Activated CD8-positive, alpha-beta T cell treated with anti-CD3 and anti-CD28 coated beads for 36 hours (primary cell): ENCODE measurements at regions not wholly inside any gene's neighbourhood (a gene's known extent, or its start where the extent isn't known, plus 50 kb on each side); places are given as distances from the start of the nearest gene placed in this dataset.

Experiments
- ATAC-seq: fragments of 200-7000 bp; cut with Tn5 transposase; one replicate; pipeline ENCODE4 v1.10.0; 2021; ENCODE audit warnings: mild to moderate bottlenecking, moderate library complexity
- CTCF ChIA-PET: fragments of 350-600 bp; sonication (Branson Sonifier 250); formaldehyde crosslinking; loops from one replicate; lab custom pipeline; 2021; ENCODE audit warnings: antibody characterized with exemption; lab: Charles Lee
- POLR2A ChIA-PET: fragments of 350-600 bp; sonication (Branson Sonifier 250); formaldehyde crosslinking; loops from one replicate; lab custom pipeline; 2021; ENCODE audit warnings: antibody characterized with exemption; lab: Charles Lee
- DNase-seq: peaks from one replicate; pipeline ENCODE4 v3.0.0-alpha.2; 2020
- H3K27ac Mint-ChIP-seq: one replicate; pipeline ENCODE4 v1.8.0; 2021; ENCODE audit warnings: mild to moderate bottlenecking, mixed read lengths
- H3K27me3 Mint-ChIP-seq: one replicate; pipeline ENCODE4 v1.8.0; 2021; ENCODE audit warnings: mixed read lengths
- H3K36me3 Mint-ChIP-seq: one replicate; pipeline ENCODE4 v1.8.0; 2021; ENCODE audit warnings: low read depth, mixed read lengths
- H3K4me1 Mint-ChIP-seq: one replicate; pipeline ENCODE4 v1.8.0; 2021; ENCODE audit warnings: low read depth, mixed read lengths
- H3K4me3 Mint-ChIP-seq: one replicate; pipeline ENCODE4 v1.8.0; 2021; ENCODE audit warnings: mild to moderate bottlenecking, moderate library complexity, mixed read lengths
- H3K9me3 Mint-ChIP-seq: one replicate; pipeline ENCODE4 v1.8.0; 2021; ENCODE audit warnings: mixed read lengths
- intact Hi-C: fragments of 100-400 bp; cut with micrococcal nuclease; formaldehyde crosslinking; loops from one replicate; pipeline ENCODE4 v1.10.0; 2022
- TF ChIP-seq, protein P1 (sequence below): fragments of 200-600 bp; IDR thresholded peaks from one replicate; pipeline ENCODE4 v1.8.0; 2022; ENCODE audit warnings: antibody characterized with exemption, mild to moderate bottlenecking

DNA sequence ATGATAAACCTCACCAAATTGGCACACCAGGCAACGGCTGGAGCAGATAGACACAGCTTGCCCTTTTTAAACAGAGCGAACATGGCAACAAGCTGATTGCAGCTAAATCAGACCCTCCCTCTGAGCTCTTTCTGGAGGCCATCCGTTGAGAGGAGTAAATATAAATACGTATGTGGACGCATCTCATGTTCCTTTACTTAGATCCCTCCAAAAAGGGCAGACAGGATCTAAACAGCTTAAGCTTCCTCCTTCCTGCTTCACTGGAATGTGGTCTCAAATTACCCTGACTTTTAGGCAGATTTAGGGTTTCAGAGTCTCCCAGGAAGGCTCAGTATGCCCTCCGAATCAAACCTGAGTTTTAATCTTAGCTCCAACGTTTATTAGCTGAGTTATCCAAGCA, 204.7 kb upstream of the GOT2 start:
- Mint-ChIP-seq H3K4me3 (no peak overlapping the region), H3K36me3 (no peaks in the 10 kb centered on the region), H3K9me3 (no peaks in the 10 kb centered on the region), H3K27ac (no peak overlapping the region), H3K4me1 (no peaks in the 10 kb centered on the region), H3K27me3 (no peaks in the 10 kb centered on the region)
- ATAC-seq (no peak), DNase-seq (no peak)
- CTCF ChIA-PET, result no interaction called here
- TF ChIP-seq, protein P1, sequence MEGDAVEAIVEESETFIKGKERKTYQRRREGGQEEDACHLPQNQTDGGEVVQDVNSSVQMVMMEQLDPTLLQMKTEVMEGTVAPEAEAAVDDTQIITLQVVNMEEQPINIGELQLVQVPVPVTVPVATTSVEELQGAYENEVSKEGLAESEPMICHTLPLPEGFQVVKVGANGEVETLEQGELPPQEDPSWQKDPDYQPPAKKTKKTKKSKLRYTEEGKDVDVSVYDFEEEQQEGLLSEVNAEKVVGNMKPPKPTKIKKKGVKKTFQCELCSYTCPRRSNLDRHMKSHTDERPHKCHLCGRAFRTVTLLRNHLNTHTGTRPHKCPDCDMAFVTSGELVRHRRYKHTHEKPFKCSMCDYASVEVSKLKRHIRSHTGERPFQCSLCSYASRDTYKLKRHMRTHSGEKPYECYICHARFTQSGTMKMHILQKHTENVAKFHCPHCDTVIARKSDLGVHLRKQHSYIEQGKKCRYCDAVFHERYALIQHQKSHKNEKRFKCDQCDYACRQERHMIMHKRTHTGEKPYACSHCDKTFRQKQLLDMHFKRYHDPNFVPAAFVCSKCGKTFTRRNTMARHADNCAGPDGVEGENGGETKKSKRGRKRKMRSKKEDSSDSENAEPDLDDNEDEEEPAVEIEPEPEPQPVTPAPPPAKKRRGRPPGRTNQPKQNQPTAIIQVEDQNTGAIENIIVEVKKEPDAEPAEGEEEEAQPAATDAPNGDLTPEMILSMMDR, result no peak
- POLR2A ChIA-PET, result no interaction called here
- intact Hi-C loops, result no loop called here

DNA sequence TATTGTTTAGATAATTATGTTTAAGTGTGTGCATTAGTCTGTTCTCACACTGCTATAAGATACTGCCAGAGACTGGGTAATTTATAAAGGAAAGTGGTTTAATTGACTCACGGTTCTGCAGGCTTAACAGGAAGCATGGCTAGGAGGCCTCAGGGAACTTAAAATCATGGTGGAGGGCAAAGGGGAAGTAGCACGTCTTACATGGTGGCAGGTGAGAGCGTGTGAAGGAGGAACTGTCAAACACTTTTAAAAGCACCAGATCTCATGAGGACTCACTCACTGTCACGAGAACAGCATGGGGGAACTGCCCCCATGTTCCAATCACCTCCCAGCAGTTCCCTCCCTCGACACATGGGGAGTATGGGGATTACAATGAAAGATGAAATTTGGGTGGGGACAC, 203.5 kb upstream of the GOT2 start:
- ATAC-seq (no peak), DNase-seq (no peak)
- ChIA-PET POLR2A (no interaction called here), CTCF (no interaction called here)
- intact Hi-C loops, result no loop called here
- Mint-ChIP-seq H3K27ac (no peak overlapping the region), H3K4me1 (no peaks in the 10 kb centered on the region), H3K36me3 (no peaks in the 10 kb centered on the region), H3K27me3 (no peaks in the 10 kb centered on the region), H3K9me3 (no peaks in the 10 kb centered on the region), H3K4me3 (no peak overlapping the region)
- TF ChIP-seq, protein P1, result no peak

DNA sequence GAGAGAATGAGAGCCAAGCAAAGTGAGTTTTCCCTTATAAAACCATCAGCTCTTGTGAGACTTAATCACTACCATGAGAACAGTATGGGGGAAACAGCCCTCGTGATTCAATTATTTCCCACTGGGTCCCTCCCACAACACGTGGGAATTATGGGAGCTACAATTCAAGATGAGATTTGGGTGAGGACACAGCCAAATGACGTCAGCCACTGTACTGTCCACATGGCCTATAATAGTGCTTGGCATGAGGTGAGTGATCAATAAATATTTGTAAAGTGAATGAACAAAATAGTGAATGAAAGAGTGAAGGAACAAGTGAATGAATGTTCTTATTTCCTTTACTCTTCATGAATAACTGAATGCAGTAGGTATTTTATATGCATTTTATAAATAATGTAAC, 199.1 kb upstream of the GOT2 start:
- Mint-ChIP-seq H3K9me3 (no peaks in the 10 kb centered on the region), H3K27ac (no peak overlapping the region), H3K4me3 (no peak overlapping the region), H3K4me1 (no peaks in the 10 kb centered on the region), H3K36me3 (no peaks in the 10 kb centered on the region), H3K27me3 (no peaks in the 10 kb centered on the region)
- ChIA-PET POLR2A (no interaction called here), CTCF (no interaction called here)
- ATAC-seq (no peak), DNase-seq (no peak)
- TF ChIP-seq, protein P1, result no peak
- intact Hi-C loops, result no loop called here

DNA sequence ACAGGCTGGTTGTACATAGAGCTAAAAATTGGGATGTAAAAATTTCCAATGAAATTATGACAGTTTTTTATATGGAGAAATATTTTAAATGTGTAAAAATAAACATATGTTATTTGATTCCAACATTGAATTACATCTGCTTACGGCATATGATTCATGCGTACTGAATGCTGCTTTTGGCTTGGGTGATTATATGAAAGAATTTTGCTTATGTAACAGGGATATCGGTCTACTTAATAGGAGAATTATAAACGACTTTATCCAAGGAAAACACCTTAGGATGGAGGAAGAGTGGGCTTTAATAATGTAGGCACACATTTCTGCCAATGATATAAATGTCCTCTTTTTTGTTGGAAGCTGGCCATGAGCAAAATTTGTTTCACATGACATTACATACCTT, 197.3 kb upstream of the GOT2 start:
- Mint-ChIP-seq H3K9me3 (no peaks in the 10 kb centered on the region), H3K4me1 (no peaks in the 10 kb centered on the region), H3K27me3 (no peaks in the 10 kb centered on the region), H3K4me3 (no peak overlapping the region), H3K27ac (no peak overlapping the region), H3K36me3 (no peaks in the 10 kb centered on the region)
- TF ChIP-seq, protein P1, result no peak
- ATAC-seq (no peak), DNase-seq (no peak)
- ChIA-PET CTCF (no interaction called here), POLR2A (no interaction called here)
- intact Hi-C loops, result no loop called here

DNA sequence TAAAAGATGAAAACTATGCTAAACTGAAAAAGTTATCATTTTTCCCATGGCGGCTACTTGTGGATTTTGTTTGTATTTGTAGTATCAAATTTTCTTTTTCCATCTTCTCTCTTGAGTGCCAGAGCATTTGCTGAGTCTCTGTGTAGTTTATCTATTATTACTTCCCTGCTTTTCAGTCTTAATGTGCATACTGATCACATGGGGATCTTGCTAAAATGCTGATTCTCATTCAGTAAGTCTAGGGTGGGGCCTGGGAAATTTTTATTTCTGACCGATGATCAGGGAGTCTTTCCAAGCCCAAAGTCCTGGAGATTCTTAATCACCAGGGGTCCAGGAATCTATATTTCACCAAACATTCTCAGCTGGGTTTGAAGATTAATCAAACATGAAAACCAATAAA, 189.0 kb upstream of the GOT2 start:
- ATAC-seq, result no peak
- ChIA-PET POLR2A (no interaction called here), CTCF (no interaction called here)
- TF ChIP-seq, protein P1, result no peak
- no peaks in the 10 kb centered on the region for H3K27me3 Mint-ChIP-seq
- intact Hi-C loops, result no loop called here
- H3K4me3 Mint-ChIP-seq, result no peak overlapping the region
- H3K4me1 Mint-ChIP-seq, result no peaks in the 10 kb centered on the region
- H3K36me3 Mint-ChIP-seq, result no peaks in the 10 kb centered on the region
- DNase-seq, result no peak
- H3K9me3 Mint-ChIP-seq, result peaks cover 2% of the 10 kb centered on the region
- H3K27ac Mint-ChIP-seq, result no peak overlapping the region
